Memory B cell (primary cell): ENCODE measurements at regions not wholly inside any gene's neighbourhood (a gene's known extent, or its start where the extent isn't known, plus 50 kb on each side); places are given as distances from the start of the nearest gene placed in this dataset.
"Not testable (repeated sequence)": the region's sequence is repeated elsewhere in the genome, so short reads cannot be mapped to it uniquely, and the experiment has no call there.

Experiments used
- ATAC-seq: fragments of 150-1000 bp; cut with Tn5 transposase; 2 replicates; pipeline ENCODE4 v1.10.0; 2021; ENCODE audit warnings: low read depth, mild to moderate bottlenecking, moderate library complexity
- DNase-seq, 2 donors: peaks; one replicate each; pipeline ENCODE4 v3.0.0; 2022; ENCODE audit warnings: low spot score in 2 of 2
- H3K27ac Mint-ChIP-seq: one replicate; pipeline ENCODE4 v1.8.0; 2022; ENCODE audit warnings: mild to moderate bottlenecking, moderate library complexity, mixed read lengths
- H3K27me3 Mint-ChIP-seq: one replicate; pipeline ENCODE4 v1.8.0; 2022; ENCODE audit warnings: mixed read lengths
- H3K36me3 Mint-ChIP-seq: one replicate; pipeline ENCODE4 v1.8.0; 2022; ENCODE audit warnings: mild to moderate bottlenecking, mixed read lengths
- H3K4me1 Mint-ChIP-seq: one replicate; pipeline ENCODE4 v1.8.0; 2022; ENCODE audit warnings: mixed read lengths
- H3K4me3 Mint-ChIP-seq: one replicate; pipeline ENCODE4 v1.8.0; 2022; ENCODE audit warnings: mild to moderate bottlenecking, moderate library complexity, mixed read lengths
- H3K9me3 Mint-ChIP-seq: one replicate; pipeline ENCODE4 v1.8.0; 2022; ENCODE audit warnings: mixed read lengths

GRCh38 chr16:13808102-13808501 lies 111.9 kb upstream of the ERCC4 start:
- H3K27ac Mint-ChIP-seq, result no peak overlapping the region
- H3K9me3 Mint-ChIP-seq, result peaks cover 3% of the 10 kb centered on the region
- peaks cover 9% of the 10 kb centered on the region for H3K27me3 Mint-ChIP-seq
- ATAC-seq (no peak), DNase-seq (no peak)
- no peaks in the 10 kb centered on the region for H3K4me1 Mint-ChIP-seq
- H3K36me3 Mint-ChIP-seq, result no peaks in the 10 kb centered on the region
- H3K4me3 Mint-ChIP-seq, result no peak overlapping the region

- H3K9me3 Mint-ChIP-seq, result peaks cover 7% of the 10 kb centered on the region
- H3K4me3 Mint-ChIP-seq, result no peak overlapping the region
- peaks cover 8% of the 10 kb centered on the region for H3K27me3 Mint-ChIP-seq
- no peak overlapping the region for H3K27ac Mint-ChIP-seq
- H3K4me1 Mint-ChIP-seq, result no peaks in the 10 kb centered on the region
- DNase-seq (no peak), ATAC-seq (no peak)
- no peaks in the 10 kb centered on the region for H3K36me3 Mint-ChIP-seq
Measured at GRCh38 chr16:13809765-13810164, 110.2 kb upstream of the ERCC4 start.

- Mint-ChIP-seq H3K27me3 (peaks cover 9% of the 10 kb centered on the region), H3K27ac (no peak overlapping the region), H3K9me3 (peaks cover 5% of the 10 kb centered on the region), H3K4me3 (no peak overlapping the region), H3K4me1 (no peaks in the 10 kb centered on the region), H3K36me3 (no peaks in the 10 kb centered on the region)
- DNase-seq (no peak), ATAC-seq (no peak)
Measured at GRCh38 chr16:13811834-13812233, 108.1 kb upstream of the ERCC4 start.

GRCh38 chr16:13816701-13817100 lies 103.3 kb upstream of the ERCC4 start:
- ATAC-seq (no peak), DNase-seq (no peak)
- H3K27ac Mint-ChIP-seq, result no peak overlapping the region
- H3K4me3 Mint-ChIP-seq, result no peak overlapping the region
- no peaks in the 10 kb centered on the region for H3K4me1 Mint-ChIP-seq
- H3K27me3 Mint-ChIP-seq, result peaks cover 1% of the 10 kb centered on the region
- H3K9me3 Mint-ChIP-seq, result peaks cover 6% of the 10 kb centered on the region
- no peaks in the 10 kb centered on the region for H3K36me3 Mint-ChIP-seq

- peaks cover 1% of the 10 kb centered on the region for H3K9me3 Mint-ChIP-seq
Measured at GRCh38 chr16:13823501-13823900, 96.5 kb upstream of the ERCC4 start.

GRCh38 chr16:13829697-13830299 lies 90.2 kb upstream of the ERCC4 start:
- peaks cover 16% of the 10 kb centered on the region for H3K27me3 Mint-ChIP-seq
- no peaks in the 10 kb centered on the region for H3K4me1 Mint-ChIP-seq
- no peak for ATAC-seq

More at GRCh38 chr16:13823501-13823900, 96.5 kb upstream of the ERCC4 start:
- H3K4me1 Mint-ChIP-seq, result no peaks in the 10 kb centered on the region
- H3K27me3 Mint-ChIP-seq, result peaks cover 5% of the 10 kb centered on the region
- ATAC-seq (no peak), DNase-seq (no peak)
- H3K27ac Mint-ChIP-seq, result no peak overlapping the region
- H3K4me3 Mint-ChIP-seq, result no peak overlapping the region
- no peaks in the 10 kb centered on the region for H3K36me3 Mint-ChIP-seq

GRCh38 chr16:13833515-13833914 lies 86.4 kb upstream of the ERCC4 start:
- Mint-ChIP-seq H3K4me3 (no peak overlapping the region), H3K4me1 (no peaks in the 10 kb centered on the region), H3K27me3 (peaks cover 17% of the 10 kb centered on the region), H3K36me3 (no peaks in the 10 kb centered on the region), H3K9me3 (peaks cover 5% of the 10 kb centered on the region), H3K27ac (no peak overlapping the region)
- DNase-seq, result no peak
- no peak for ATAC-seq

More at GRCh38 chr16:13829697-13830299, 90.2 kb upstream of the ERCC4 start:
- Mint-ChIP-seq H3K4me3 (no peak overlapping the region), H3K27ac (no peak overlapping the region), H3K9me3 (peaks cover 3% of the 10 kb centered on the region), H3K36me3 (no peaks in the 10 kb centered on the region)
- DNase-seq, result no peak

- ATAC-seq, result no peak
- H3K27me3 Mint-ChIP-seq, result peaks cover 15% of the 10 kb centered on the region
- H3K36me3 Mint-ChIP-seq, result no peaks in the 10 kb centered on the region
- H3K27ac Mint-ChIP-seq, result no peak overlapping the region
- no peak for DNase-seq
- peaks cover 2% of the 10 kb centered on the region for H3K9me3 Mint-ChIP-seq
- H3K4me1 Mint-ChIP-seq, result no peaks in the 10 kb centered on the region
- no peak overlapping the region for H3K4me3 Mint-ChIP-seq
Measured at GRCh38 chr16:13835387-13835786, 84.6 kb upstream of the ERCC4 start.

- DNase-seq, result no peak
- no peak for ATAC-seq
- peaks cover 13% of the 10 kb centered on the region for H3K27me3 Mint-ChIP-seq
- H3K9me3 Mint-ChIP-seq, result peaks cover 2% of the 10 kb centered on the region
- no peak overlapping the region for H3K4me3 Mint-ChIP-seq
- H3K4me1 Mint-ChIP-seq, result no peaks in the 10 kb centered on the region
- no peak overlapping the region for H3K27ac Mint-ChIP-seq
- no peaks in the 10 kb centered on the region for H3K36me3 Mint-ChIP-seq
Measured at GRCh38 chr16:13835935-13836730, 83.8 kb upstream of the ERCC4 start.

- no peaks in the 10 kb centered on the region for H3K4me1 Mint-ChIP-seq
- H3K4me3 Mint-ChIP-seq, result no peak overlapping the region
- DNase-seq (no peak), ATAC-seq (no peak)
- no peaks in the 10 kb centered on the region for H3K36me3 Mint-ChIP-seq
- H3K9me3 Mint-ChIP-seq, result peaks cover 2% of the 10 kb centered on the region
- no peak overlapping the region for H3K27ac Mint-ChIP-seq
- peaks cover 13% of the 10 kb centered on the region for H3K27me3 Mint-ChIP-seq
Measured at GRCh38 chr16:13838401-13839190, 81.4 kb upstream of the ERCC4 start.

- Mint-ChIP-seq H3K9me3 (peaks cover 2% of the 10 kb centered on the region), H3K27me3 (peaks cover 9% of the 10 kb centered on the region), H3K4me1 (no peaks in the 10 kb centered on the region), H3K4me3 (no peak overlapping the region), H3K36me3 (no peaks in the 10 kb centered on the region), H3K27ac (no peak overlapping the region)
- no peak for ATAC-seq
- DNase-seq, result no peak
Measured at GRCh38 chr16:13839577-13839976, 80.4 kb upstream of the ERCC4 start.

GRCh38 chr16:13845232-13845631 lies 74.7 kb upstream of the ERCC4 start:
- DNase-seq, result no peak
- H3K27ac Mint-ChIP-seq, result no peak overlapping the region
- peaks cover 21% of the 10 kb centered on the region for H3K27me3 Mint-ChIP-seq

GRCh38 chr16:13848795-13849194 lies 71.2 kb upstream of the ERCC4 start:
- H3K27ac Mint-ChIP-seq, result no peak overlapping the region
- no peaks in the 10 kb centered on the region for H3K36me3 Mint-ChIP-seq
- DNase-seq (no peak), ATAC-seq (no peak)
- H3K9me3 Mint-ChIP-seq, result peaks cover under 1% of the 10 kb centered on the region
- peaks cover 19% of the 10 kb centered on the region for H3K27me3 Mint-ChIP-seq
- H3K4me1 Mint-ChIP-seq, result no peaks in the 10 kb centered on the region
- H3K4me3 Mint-ChIP-seq, result no peak overlapping the region

More at GRCh38 chr16:13845232-13845631, 74.7 kb upstream of the ERCC4 start:
- Mint-ChIP-seq H3K9me3 (no peaks in the 10 kb centered on the region), H3K4me3 (no peak overlapping the region), H3K4me1 (no peaks in the 10 kb centered on the region), H3K36me3 (no peaks in the 10 kb centered on the region)
- ATAC-seq, result no peak

GRCh38 chr16:13850173-13850572 lies 69.8 kb upstream of the ERCC4 start:
- not testable (repeated sequence) for H3K4me3 Mint-ChIP-seq, H3K36me3 Mint-ChIP-seq, ATAC-seq, H3K27ac Mint-ChIP-seq, DNase-seq, H3K4me1 Mint-ChIP-seq, H3K9me3 Mint-ChIP-seq
- peaks cover 20% of the 10 kb centered on the region for H3K27me3 Mint-ChIP-seq
